ENCODE measurements at regions not wholly inside any gene's neighbourhood (a gene's known extent, or its start where the extent isn't known, plus 50 kb on each side); places are given as distances from the start of the nearest gene placed in this dataset.

DNA sequence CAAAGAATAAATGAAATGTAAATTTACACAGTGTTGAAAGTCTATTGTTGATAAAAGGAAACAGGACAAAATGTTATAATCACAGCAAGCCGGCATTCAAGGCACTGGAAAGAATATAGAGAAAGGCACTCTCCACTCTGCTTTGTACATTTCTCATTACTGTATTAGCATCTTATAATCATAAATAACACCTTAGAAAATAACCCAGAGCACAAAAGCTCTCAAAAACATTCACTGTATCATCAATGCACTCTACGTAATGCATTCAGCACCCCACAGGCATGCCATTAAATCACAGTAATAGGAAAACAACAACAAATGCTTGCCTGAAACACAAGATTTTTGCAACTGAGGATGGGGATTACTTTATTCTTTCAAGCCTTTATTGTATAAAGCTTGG, 75.3 kb upstream of the TRPC3 start:
- DNase-seq: no peak

DNA sequence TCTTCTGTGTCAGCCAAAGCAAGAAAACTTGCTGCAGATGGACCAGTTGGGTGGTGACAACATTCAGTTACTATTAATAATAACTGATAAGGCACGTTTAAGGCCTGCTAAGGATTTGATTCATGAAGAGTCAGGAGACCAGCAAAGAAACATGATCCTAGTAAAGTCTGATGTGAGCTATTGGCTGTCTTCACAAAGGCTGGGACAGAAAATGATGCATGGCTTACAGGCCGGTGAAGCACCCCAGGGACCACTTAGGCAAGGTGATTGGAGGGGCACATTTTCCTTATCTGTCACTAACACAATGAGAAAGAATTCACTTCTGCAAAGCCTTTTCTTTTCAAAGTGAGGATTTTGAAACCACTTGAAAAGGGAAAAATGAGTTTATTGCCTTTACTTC, 65.4 kb upstream of the TRPC3 start:
- no peak for DNase-seq

DNA sequence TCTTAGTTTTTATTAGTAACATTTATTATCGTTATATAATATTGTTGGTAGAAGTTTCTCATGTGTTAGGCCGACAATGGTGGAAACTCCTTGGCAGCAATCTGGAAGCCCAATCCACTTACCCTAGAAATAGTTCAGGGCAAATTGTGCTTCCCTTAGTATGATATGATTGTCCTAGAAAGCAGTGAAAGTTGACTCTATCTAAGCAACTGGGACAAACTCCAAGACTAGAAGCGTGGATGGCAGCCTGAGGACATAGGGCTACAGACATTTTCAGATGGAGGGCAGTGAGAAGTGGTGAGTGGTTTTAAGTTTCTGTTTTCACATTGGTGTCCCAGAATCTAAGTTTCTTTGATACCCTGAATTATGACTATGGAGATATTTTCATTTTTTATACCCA, 63.3 kb upstream of the TRPC3 start:
- DNase-seq: no peak

DNA sequence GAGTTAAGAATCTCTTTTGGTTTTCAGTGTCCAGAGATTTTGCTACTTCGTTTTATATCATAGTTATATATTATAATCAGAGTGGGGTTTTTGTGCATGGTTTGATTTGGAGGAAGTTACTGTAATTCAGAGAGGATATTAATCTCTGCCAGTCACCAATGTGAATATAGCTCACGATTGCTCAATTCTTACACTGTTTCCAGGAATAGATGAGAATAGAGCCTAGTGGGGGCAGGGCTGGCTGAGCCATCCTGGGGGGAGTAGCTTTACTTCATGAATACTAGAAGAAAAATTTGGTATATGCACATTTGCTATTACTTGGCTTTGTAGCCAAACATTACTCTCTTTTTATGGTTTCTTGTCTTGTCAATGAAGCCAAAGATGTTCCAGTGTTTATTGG, 60.9 kb upstream of the TRPC3 start:
- DNase-seq: no peak

DNA sequence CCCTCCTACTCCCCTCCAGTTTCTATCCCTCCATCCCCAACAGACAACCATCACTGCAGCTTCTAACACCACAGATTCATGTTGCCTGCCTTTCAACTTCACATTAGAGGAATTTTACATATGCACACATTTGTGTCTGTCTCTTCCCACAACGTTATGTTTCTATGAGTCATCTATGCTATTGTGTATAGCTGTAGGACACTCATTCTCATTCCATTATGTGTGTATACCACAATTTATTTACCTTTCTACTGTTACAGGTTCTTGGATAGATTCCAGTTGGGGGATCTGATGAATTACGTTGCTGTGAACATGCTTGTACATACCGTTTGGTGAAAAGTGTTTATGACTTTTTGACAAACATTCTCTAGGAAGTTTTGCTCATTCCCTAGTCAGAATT, 58.8 kb upstream of the TRPC3 start:
- no peak for DNase-seq

DNA sequence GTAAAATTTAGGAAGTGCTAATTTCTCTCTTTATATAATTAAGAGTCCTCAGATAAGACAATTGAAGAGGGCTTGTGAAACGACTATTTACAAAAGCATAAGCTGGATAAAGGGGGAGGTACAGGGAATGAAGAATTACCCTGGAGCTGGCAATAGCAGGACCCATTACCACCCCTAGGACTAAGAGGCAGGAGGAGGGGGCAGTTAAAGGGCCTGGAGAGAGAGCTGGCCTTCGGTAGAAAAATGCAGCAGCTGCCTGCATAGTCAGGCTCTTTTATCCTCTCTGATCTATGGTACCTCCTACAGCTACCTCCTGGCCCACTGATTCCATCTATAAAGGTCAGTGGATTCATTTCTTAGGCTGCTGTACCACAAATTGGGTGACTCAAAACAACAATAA, 57.7 kb upstream of the TRPC3 start:
- no peak for DNase-seq

DNA sequence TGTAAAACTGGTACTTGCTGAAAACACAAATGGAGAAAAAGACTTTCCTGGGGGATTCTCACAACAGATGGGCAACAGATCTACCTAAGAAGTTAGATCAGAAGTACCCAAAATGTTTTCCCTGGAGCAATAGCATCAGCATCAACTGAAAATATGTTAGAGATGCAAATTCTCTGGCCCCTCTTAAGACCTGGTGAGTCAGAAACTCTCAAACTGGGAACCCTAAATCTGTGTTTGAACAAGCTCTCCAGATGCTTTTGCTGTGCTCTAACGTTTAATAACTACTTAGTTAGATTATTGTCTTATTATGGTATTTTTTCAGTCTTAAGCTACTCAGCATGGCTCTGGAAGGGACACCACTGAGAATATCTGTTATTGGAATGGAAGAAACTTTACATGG, 55.2 kb upstream of the TRPC3 start:
- DNase-seq: no peak

DNA sequence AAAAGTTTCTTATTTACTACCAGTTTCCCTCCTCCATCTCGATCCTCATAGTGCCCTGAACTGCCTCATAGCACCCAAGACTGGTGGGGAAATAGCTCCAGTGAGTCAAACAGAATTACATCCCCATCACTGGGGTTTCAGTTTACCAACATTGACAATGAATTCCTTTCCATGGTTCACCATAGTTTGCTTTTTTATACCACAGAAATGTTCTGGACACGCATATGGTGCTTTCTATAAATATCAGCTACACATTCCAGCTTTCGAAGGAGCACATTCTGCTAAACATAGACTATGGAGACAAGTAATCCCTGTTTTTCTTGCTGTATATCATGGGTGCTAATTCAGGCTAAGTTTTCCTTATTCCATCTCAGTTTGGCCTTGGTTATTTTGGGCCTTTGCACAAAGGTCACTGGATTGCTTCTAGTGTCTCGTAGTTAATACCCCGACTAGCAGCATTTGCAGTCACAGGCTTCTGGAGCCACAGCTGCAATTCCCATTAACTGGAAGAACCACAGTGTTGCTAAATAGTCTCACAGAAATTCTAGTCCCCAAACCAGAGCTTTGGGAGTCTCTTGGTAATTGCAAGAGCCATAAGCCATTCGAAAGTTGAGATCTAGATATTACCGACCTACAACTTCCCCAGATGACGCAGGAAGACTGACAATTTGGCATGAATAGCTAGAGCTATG, 53.4 kb upstream of the TRPC3 start:
- DNase-seq: no peak

DNA sequence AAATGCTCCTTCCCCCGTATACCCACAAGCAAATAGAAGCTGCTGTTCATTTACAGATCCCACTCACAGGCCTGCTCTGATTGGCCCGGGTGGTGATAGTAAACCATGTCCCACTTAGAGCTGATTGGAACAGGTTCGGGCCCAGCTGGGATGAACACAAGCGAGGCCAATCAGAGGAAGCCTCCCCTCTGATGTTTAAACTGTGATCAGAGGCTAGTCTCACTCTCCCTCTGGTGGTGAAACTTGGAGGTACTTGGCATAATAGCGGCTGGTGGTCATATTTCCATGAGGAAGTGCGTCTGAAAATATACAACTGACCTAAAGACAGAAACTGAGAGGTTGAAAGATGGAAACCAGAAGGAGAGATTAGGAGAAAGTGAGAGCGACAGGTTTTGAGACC, 51.5 kb upstream of the TRPC3 start:
- DNase-seq: no peak

Measured in GOT3 (cell line).